NCI-H2029 (cell line): ENCODE measurements at regions not wholly inside any gene's neighbourhood (a gene's known extent, or its start where the extent isn't known, plus 50 kb on each side); places are given as distances from the start of the nearest gene placed in this dataset.

Experiments used
- DNase-seq: peaks from one replicate; lab custom pipeline; 2025; lab: John Stamatoyannopoulos, UW

DNA sequence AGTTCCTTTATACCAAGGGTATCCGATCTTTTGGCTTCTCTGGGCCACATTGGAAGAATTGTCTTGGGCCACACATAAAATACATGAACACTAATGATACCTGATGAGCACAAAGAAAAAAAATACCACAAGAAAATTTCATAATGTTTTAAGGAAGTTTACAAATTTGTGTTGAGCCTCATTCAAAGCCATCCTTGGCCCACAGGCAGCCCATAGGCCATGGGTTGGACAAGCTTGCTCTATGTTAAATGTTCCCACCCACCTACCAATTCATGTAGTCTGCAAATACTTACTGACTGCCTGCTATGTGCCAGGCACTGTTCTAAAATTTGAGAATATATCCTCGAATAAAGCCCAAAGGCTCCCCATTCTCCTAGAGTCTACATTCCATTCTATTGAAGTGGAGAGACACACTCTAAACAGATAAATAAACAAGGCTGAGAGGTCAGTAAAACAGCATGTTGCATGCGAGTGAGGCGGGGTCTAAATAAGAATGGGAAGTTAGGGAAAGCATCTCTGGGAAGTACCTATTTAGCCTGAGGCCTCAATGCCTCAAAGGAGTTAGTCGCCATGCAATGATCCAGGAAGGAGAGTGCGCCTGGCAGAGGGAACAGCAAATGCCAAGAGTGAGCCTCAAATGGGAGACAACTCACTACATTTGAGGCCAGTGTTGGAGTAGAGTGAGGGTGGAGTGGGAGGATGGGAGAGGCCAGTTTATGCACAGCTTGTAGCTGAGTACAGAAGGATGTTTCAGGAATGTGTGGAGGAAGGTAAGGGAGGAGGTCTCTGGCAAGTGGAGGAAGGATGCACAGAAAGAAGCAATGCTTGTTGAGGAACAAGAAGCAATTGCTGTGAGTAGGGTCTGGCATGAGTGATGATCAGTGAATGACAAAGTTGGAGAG, 52.5 kb upstream of the CLDN10 start:
- DNase-seq, result no peak

GRCh38 chr13:95502216-95502615, 50.3 kb upstream of the CLDN10 start:
- DNase-seq, result no peak
